ENCODE measurements at regions not wholly inside any gene's neighbourhood (a gene's known extent, or its start where the extent isn't known, plus 50 kb on each side); places are given as distances from the start of the nearest gene placed in this dataset.
A peak's percentile ranks its signal among the peaks of the same experiment; 100 is the strongest.

DNA sequence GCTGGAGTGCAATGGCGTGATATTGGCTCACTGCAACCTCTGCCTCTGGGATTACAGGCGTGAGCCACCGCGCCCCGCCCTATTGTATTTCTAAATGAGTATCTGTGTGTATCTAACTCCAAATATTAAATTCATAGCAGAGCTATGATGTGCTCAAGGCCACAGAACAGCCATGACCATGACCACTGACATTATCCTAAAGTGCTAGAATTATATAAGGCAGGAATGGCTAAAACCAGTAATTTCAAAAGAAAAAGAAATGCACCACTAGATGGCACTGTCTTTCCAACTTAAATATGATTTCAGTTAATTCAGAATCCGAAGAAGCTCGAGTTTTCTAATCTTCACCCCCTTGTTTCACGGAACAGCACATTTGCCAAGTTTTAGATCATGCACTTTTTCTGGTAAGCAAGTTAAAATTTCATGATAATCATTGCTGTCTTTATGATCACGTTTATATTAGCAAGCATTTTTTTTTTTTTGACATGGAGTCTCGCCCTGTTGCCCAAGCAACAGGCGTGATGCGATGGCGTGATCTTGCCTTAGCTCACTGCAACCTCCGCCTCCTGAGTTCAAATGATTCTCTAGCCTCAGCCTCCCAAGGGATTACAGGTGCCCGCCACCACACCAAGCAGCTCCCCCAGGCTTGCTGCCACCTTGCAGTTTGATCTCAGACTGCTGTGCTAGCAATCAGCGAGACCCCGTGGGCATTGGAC lies 65.3 kb downstream of the OR13A1 start (continued):
- TF ChIP-seq NFIC (IDR thresholded peaks at IDR 0.05) (no peak), NCOA6 (IDR thresholded peaks at IDR 0.05) (no peak), RAD21 (CRISPR knock-in tag; conservative IDR thresholded peaks at IDR 0.05 in 1 of 2, IDR thresholded peaks at IDR 0.05 in 1 of 2) (peak; percentile 83 to 86), NCOA1 (IDR thresholded peaks at IDR 0.05; ENCODE audit: low read depth) (0 out of 2 replicates have a peak, but pooled peaks have one; percentile 3), MAZ (CRISPR knock-in tag; conservative IDR thresholded peaks at IDR 0.05 in 1 of 2, IDR thresholded peaks at IDR 0.05 in 1 of 2) (0 out of 4 replicates have a peak, but pooled peaks of 1 of the 2 experiments have one; percentile 15)
- TF ChIP-seq, protein P1, sequence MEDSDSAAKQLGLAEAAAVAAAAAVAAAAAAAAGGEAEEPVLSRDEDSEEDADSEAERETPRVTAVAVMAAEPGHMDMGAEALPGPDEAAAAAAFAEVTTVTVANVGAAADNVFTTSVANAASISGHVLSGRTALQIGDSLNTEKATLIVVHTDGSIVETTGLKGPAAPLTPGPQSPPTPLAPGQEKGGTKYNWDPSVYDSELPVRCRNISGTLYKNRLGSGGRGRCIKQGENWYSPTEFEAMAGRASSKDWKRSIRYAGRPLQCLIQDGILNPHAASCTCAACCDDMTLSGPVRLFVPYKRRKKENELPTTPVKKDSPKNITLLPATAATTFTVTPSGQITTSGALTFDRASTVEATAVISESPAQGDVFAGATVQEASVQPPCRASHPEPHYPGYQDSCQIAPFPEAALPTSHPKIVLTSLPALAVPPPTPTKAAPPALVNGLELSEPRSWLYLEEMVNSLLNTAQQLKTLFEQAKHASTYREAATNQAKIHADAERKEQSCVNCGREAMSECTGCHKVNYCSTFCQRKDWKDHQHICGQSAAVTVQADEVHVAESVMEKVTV (CRISPR knock-in tag; IDR thresholded peaks at IDR 0.05), result peak; percentile 74
- TF ChIP-seq, protein P2, sequence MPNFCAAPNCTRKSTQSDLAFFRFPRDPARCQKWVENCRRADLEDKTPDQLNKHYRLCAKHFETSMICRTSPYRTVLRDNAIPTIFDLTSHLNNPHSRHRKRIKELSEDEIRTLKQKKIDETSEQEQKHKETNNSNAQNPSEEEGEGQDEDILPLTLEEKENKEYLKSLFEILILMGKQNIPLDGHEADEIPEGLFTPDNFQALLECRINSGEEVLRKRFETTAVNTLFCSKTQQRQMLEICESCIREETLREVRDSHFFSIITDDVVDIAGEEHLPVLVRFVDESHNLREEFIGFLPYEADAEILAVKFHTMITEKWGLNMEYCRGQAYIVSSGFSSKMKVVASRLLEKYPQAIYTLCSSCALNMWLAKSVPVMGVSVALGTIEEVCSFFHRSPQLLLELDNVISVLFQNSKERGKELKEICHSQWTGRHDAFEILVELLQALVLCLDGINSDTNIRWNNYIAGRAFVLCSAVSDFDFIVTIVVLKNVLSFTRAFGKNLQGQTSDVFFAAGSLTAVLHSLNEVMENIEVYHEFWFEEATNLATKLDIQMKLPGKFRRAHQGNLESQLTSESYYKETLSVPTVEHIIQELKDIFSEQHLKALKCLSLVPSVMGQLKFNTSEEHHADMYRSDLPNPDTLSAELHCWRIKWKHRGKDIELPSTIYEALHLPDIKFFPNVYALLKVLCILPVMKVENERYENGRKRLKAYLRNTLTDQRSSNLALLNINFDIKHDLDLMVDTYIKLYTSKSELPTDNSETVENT (CRISPR knock-in tag; IDR thresholded peaks at IDR 0.05), result no peak
- TF ChIP-seq, protein P3, sequence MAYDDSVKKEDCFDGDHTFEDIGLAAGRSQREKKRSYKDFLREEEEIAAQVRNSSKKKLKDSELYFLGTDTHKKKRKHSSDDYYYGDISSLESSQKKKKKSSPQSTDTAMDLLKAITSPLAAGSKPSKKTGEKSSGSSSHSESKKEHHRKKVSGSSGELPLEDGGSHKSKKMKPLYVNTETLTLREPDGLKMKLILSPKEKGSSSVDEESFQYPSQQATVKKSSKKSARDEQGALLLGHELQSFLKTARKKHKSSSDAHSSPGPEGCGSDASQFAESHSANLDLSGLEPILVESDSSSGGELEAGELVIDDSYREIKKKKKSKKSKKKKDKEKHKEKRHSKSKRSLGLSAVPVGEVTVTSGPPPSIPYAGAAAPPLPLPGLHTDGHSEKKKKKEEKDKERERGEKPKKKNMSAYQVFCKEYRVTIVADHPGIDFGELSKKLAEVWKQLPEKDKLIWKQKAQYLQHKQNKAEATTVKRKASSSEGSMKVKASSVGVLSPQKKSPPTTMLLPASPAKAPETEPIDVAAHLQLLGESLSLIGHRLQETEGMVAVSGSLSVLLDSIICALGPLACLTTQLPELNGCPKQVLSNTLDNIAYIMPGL (CRISPR knock-in tag; IDR thresholded peaks at IDR 0.05), result no peak
- TF ChIP-seq, protein P4, sequence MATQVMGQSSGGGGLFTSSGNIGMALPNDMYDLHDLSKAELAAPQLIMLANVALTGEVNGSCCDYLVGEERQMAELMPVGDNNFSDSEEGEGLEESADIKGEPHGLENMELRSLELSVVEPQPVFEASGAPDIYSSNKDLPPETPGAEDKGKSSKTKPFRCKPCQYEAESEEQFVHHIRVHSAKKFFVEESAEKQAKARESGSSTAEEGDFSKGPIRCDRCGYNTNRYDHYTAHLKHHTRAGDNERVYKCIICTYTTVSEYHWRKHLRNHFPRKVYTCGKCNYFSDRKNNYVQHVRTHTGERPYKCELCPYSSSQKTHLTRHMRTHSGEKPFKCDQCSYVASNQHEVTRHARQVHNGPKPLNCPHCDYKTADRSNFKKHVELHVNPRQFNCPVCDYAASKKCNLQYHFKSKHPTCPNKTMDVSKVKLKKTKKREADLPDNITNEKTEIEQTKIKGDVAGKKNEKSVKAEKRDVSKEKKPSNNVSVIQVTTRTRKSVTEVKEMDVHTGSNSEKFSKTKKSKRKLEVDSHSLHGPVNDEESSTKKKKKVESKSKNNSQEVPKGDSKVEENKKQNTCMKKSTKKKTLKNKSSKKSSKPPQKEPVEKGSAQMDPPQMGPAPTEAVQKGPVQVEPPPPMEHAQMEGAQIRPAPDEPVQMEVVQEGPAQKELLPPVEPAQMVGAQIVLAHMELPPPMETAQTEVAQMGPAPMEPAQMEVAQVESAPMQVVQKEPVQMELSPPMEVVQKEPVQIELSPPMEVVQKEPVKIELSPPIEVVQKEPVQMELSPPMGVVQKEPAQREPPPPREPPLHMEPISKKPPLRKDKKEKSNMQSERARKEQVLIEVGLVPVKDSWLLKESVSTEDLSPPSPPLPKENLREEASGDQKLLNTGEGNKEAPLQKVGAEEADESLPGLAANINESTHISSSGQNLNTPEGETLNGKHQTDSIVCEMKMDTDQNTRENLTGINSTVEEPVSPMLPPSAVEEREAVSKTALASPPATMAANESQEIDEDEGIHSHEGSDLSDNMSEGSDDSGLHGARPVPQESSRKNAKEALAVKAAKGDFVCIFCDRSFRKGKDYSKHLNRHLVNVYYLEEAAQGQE (IDR thresholded peaks at IDR 0.05; ENCODE audit: borderline replicate concordance), result peak; percentile 74
- TF ChIP-seq, protein P4 (CRISPR knock-in tag; IDR thresholded peaks at IDR 0.05; ENCODE audit: low read depth), result no peak

All from K562 (cell line).